Naive thymus-derived CD4-positive, alpha-beta T cell (primary cell): ENCODE measurements at regions not wholly inside any gene's neighbourhood (a gene's known extent, or its start where the extent isn't known, plus 50 kb on each side); places are given as distances from the start of the nearest gene placed in this dataset.

Experiments used
- ATAC-seq: fragments of 150-1000 bp; cut with Tn5 transposase; 2 replicates; pipeline ENCODE4 v1.10.0; 2021; ENCODE audit warnings: mild to moderate bottlenecking, moderate library complexity
- CTCF ChIA-PET: fragments of 350-600 bp; sonication (Branson Sonifier 250); formaldehyde crosslinking; loops from one replicate; lab custom pipeline; 2021; ENCODE audit warnings: antibody characterized with exemption; lab: Charles Lee
- POLR2A ChIA-PET: fragments of 350-600 bp; sonication (Branson Sonifier 250); formaldehyde crosslinking; loops from one replicate; lab custom pipeline; 2021; ENCODE audit warnings: antibody characterized with exemption, inconsistent platforms; lab: Charles Lee
- DNase-seq, 9 donors: peaks; one replicate each; pipeline versions ENCODE4 v3.0.0 to v3.0.0-alpha.2; 2020 to 2022; ENCODE audit warnings: mixed read lengths in 1 of 9
- H3K27ac ChIP-seq: one replicate; pipeline ENCODE4 v1.7.0; 2013; ENCODE audit warnings: mild to moderate bottlenecking, low read depth, low read length, moderate library complexity
- H3K27me3 ChIP-seq, 2 donors: one replicate each; pipeline ENCODE4 v1.7.0; 2013; ENCODE audit warnings: low read length in 2 of 2, mild to moderate bottlenecking in 2 of 2, moderate library complexity in 2 of 2; ENCODE audit not compliant: control insufficient read depth in 2 of 2, insufficient read depth in 2 of 2
- H3K36me3 ChIP-seq, 3 experiments: 1 replicate in 2 of 3; 2 replicates in 1 of 3; pipeline ENCODE4 v1.7.0; 2013; ENCODE audit warnings: low read length in 3 of 3, mild to moderate bottlenecking in 3 of 3, moderate library complexity in 1 of 3; ENCODE audit not compliant: insufficient read depth in 3 of 3, control insufficient read depth in 2 of 3
- H3K4me1 ChIP-seq, 2 donors: one replicate each; pipeline ENCODE4 v1.7.0; 2013; ENCODE audit warnings: low read length in 2 of 2, mild to moderate bottlenecking in 2 of 2, moderate library complexity in 1 of 2; ENCODE audit not compliant: control insufficient read depth in 2 of 2, insufficient read depth in 2 of 2
- H3K4me3 ChIP-seq: 2 replicates; pipeline ENCODE4 v1.7.0; 2013; ENCODE audit warnings: mild to moderate bottlenecking, low read length
- H3K9me3 ChIP-seq, 3 experiments: 1 replicate in 2 of 3; 2 replicates in 1 of 3; pipeline ENCODE4 v1.7.0; 2013; ENCODE audit warnings: low read length in 3 of 3; ENCODE audit not compliant: control insufficient read depth in 2 of 3
- H3K27ac Mint-ChIP-seq, 9 donors: one replicate each; pipeline ENCODE4 v1.8.0; 2020 to 2022; ENCODE audit warnings: mixed read lengths in 9 of 9, mild to moderate bottlenecking in 8 of 9, moderate library complexity in 5 of 9, inconsistent platforms in 2 of 9
- H3K27me3 Mint-ChIP-seq, 5 donors: one replicate each; pipeline ENCODE4 v1.8.0; 2021 to 2022; ENCODE audit warnings: mixed read lengths in 5 of 5, mild to moderate bottlenecking in 1 of 5
- H3K36me3 Mint-ChIP-seq, 5 donors: one replicate each; pipeline ENCODE4 v1.8.0; 2020 to 2022; ENCODE audit warnings: mixed read lengths in 5 of 5, mild to moderate bottlenecking in 3 of 5, inconsistent platforms in 1 of 5
- H3K4me1 Mint-ChIP-seq, 7 donors: one replicate each; pipeline ENCODE4 v1.8.0; 2020 to 2022; ENCODE audit warnings: mixed read lengths in 7 of 7, mild to moderate bottlenecking in 3 of 7, inconsistent platforms in 1 of 7
- H3K4me3 Mint-ChIP-seq, 10 donors: one replicate each; pipeline ENCODE4 v1.8.0; 2020 to 2022; ENCODE audit warnings: mild to moderate bottlenecking in 10 of 10, mixed read lengths in 10 of 10, moderate library complexity in 6 of 10, inconsistent platforms in 2 of 10
- H3K9me3 Mint-ChIP-seq, 11 donors: one replicate each; pipeline ENCODE4 v1.8.0; 2020 to 2022; ENCODE audit warnings: mixed read lengths in 11 of 11, mild to moderate bottlenecking in 4 of 11, inconsistent platforms in 1 of 11, moderate library complexity in 1 of 11
- intact Hi-C, 2 donors: fragments of 100-400 bp; cut with micrococcal nuclease; formaldehyde crosslinking; loops; one replicate each; pipeline ENCODE4 v1.15.1; 2023

GRCh38 chr10:120978589-120979252 lies 127.6 kb downstream of the WDR11 start:
- peaks cover 0 to 8% (median 0%) of the 10 kb centered on the region in 7 donors for H3K4me1 Mint-ChIP-seq
- Histone ChIP-seq H3K4me3 (no peak overlapping the region), H3K27me3 (peaks cover 0 to 9% of the 10 kb centered on the region in 2 donors), H3K36me3 (no peaks in the 10 kb centered on the region), H3K27ac (no peak overlapping the region), H3K9me3 (no peaks in the 10 kb centered on the region), H3K4me1 (no peaks in the 10 kb centered on the region)
- peaks cover 2 to 21% (median 9%) of the 10 kb centered on the region in 11 donors for H3K9me3 Mint-ChIP-seq
- intact Hi-C loops, result no loop called here
- peaks cover 40 to 87% (median 70%) of the 10 kb centered on the region in 5 donors for H3K27me3 Mint-ChIP-seq
- no peak for ATAC-seq
- peak overlapping the region in 2 of 10 donors; percentile 19 to 53 for H3K4me3 Mint-ChIP-seq
- ChIA-PET CTCF (no interaction called here), POLR2A (no interaction called here)
- no peak overlapping the region for H3K27ac Mint-ChIP-seq
- H3K36me3 Mint-ChIP-seq, result peaks cover 0 to 4% (median 0%) of the 10 kb centered on the region in 5 donors
- DNase-seq, result no peak

GRCh38 chr10:120979435-120980278 lies 128.5 kb downstream of the WDR11 start:
- Histone ChIP-seq H3K4me1 (no peaks in the 10 kb centered on the region), H3K27me3 (peaks cover 0 to 9% of the 10 kb centered on the region in 2 donors), H3K27ac (no peak overlapping the region), H3K9me3 (no peaks in the 10 kb centered on the region), H3K36me3 (no peaks in the 10 kb centered on the region), H3K4me3 (no peak overlapping the region)
- intact Hi-C loops, result no loop called here
- peaks cover 0 to 8% (median 0%) of the 10 kb centered on the region in 7 donors for H3K4me1 Mint-ChIP-seq
- peaks cover 0 to 4% (median 0%) of the 10 kb centered on the region in 5 donors for H3K36me3 Mint-ChIP-seq
- CTCF ChIA-PET, result no interaction called here
- DNase-seq, result peak in 2 of 9 donors; percentile 2 to 6
- H3K4me3 Mint-ChIP-seq, result peak overlapping the region in 6 of 10 donors; percentile 34 to 77 (median 57)
- H3K27me3 Mint-ChIP-seq, result peaks cover 40 to 82% (median 65%) of the 10 kb centered on the region in 5 donors
- peak; percentile 29 for ATAC-seq
- POLR2A ChIA-PET, result no interaction called here
- peaks cover 0 to 13% (median 4%) of the 10 kb centered on the region in 11 donors for H3K9me3 Mint-ChIP-seq
- no peak overlapping the region for H3K27ac Mint-ChIP-seq

- ChIA-PET CTCF (no interaction called here), POLR2A (no interaction called here)
- H3K9me3 Mint-ChIP-seq, result peaks cover 0 to 14% (median 4%) of the 10 kb centered on the region in 11 donors
- H3K36me3 Mint-ChIP-seq, result peaks cover 0 to 4% (median 0%) of the 10 kb centered on the region in 5 donors
- H3K27me3 ChIP-seq, result peaks cover 0 to 9% of the 10 kb centered on the region in 2 donors
- H3K27ac ChIP-seq, result no peak overlapping the region
- no peaks in the 10 kb centered on the region for H3K36me3 ChIP-seq
- peaks cover 0 to 8% (median 0%) of the 10 kb centered on the region in 7 donors for H3K4me1 Mint-ChIP-seq
- DNase-seq, result no peak
- no peak overlapping the region for H3K27ac Mint-ChIP-seq
- H3K4me1 ChIP-seq, result no peaks in the 10 kb centered on the region
- intact Hi-C loops, result no loop called here
- H3K4me3 ChIP-seq, result no peak overlapping the region
- ATAC-seq, result no peak
- H3K27me3 Mint-ChIP-seq, result peaks cover 40 to 76% (median 57%) of the 10 kb centered on the region in 5 donors
- no peaks in the 10 kb centered on the region for H3K9me3 ChIP-seq
- peak overlapping the region in 2 of 10 donors; percentile 34 to 37 for H3K4me3 Mint-ChIP-seq
These were observed 129.4 kb downstream of the WDR11 start for GRCh38 chr10:120980279-120981255.

GRCh38 chr10:120981601-120982391 lies 130.6 kb downstream of the WDR11 start:
- ATAC-seq, result no peak
- H3K27ac ChIP-seq, result no peak overlapping the region
- ChIA-PET POLR2A (no interaction called here), CTCF (no interaction called here)
- H3K9me3 ChIP-seq, result peaks cover 0 to 2% (median 0%) of the 10 kb centered on the region in 3 experiments
- no peak overlapping the region for H3K4me3 Mint-ChIP-seq
- no peaks in the 10 kb centered on the region for H3K4me1 ChIP-seq
- H3K4me3 ChIP-seq, result no peak overlapping the region
- H3K27ac Mint-ChIP-seq, result no peak overlapping the region
- H3K36me3 ChIP-seq, result no peaks in the 10 kb centered on the region
- intact Hi-C loops, result no loop called here
- H3K36me3 Mint-ChIP-seq, result peaks cover 0 to 4% (median 0%) of the 10 kb centered on the region in 5 donors
- no peak for DNase-seq
- H3K9me3 Mint-ChIP-seq, result peaks cover 0 to 6% (median under 1%) of the 10 kb centered on the region in 11 donors
- H3K27me3 Mint-ChIP-seq, result peaks cover 39 to 70% (median 46%) of the 10 kb centered on the region in 5 donors
- H3K4me1 Mint-ChIP-seq, result peaks cover 0 to 8% (median 0%) of the 10 kb centered on the region in 7 donors
- H3K27me3 ChIP-seq, result peaks cover 0 to 9% of the 10 kb centered on the region in 2 donors

- Mint-ChIP-seq H3K27ac (no peak overlapping the region), H3K4me3 (no peak overlapping the region), H3K4me1 (peaks cover 0 to 8% (median 4%) of the 10 kb centered on the region in 7 donors), H3K36me3 (peaks cover 0 to 4% (median 0%) of the 10 kb centered on the region in 5 donors), H3K9me3 (peaks cover 0 to 11% (median 4%) of the 10 kb centered on the region in 11 donors), H3K27me3 (peaks cover 36 to 69% (median 48%) of the 10 kb centered on the region in 5 donors)
- ChIA-PET CTCF (no interaction called here), POLR2A (no interaction called here)
- no peak overlapping the region for H3K4me3 ChIP-seq
- H3K36me3 ChIP-seq, result no peaks in the 10 kb centered on the region
- no peaks in the 10 kb centered on the region for H3K4me1 ChIP-seq
- intact Hi-C loops, result no loop called here
- peaks cover 0 to 9% of the 10 kb centered on the region in 2 donors for H3K27me3 ChIP-seq
- ATAC-seq, result no peak
- DNase-seq, result no peak
- H3K9me3 ChIP-seq, result peaks cover 0 to 4% (median 0%) of the 10 kb centered on the region in 3 experiments
- no peak overlapping the region for H3K27ac ChIP-seq
These were observed 131.3 kb downstream of the WDR11 start for GRCh38 chr10:120982507-120982906.
